HCT116 (cell line): ENCODE measurements at regions not wholly inside any gene's neighbourhood (a gene's known extent, or its start where the extent isn't known, plus 50 kb on each side); places are given as distances from the start of the nearest gene placed in this dataset.

Source experiments
- ATF3 ChIP-seq: IDR thresholded peaks from 2 replicates; pipeline ENCODE4 v1.6.1; 2012
- EZH2 ChIP-seq: fragments of 200-600 bp; sonication (generic); IDR thresholded peaks from 2 replicates; pipeline ENCODE4 v1.6.1; 2017; ENCODE audit warnings: antibody characterized with exemption, mixed run types
- POLR2AphosphoS5 ChIP-seq: IDR thresholded peaks from 2 replicates; pipeline ENCODE4 v1.6.1; 2011; ENCODE audit warnings: mild to moderate bottlenecking, low read depth, low read length, moderate library complexity
- RAD21 ChIP-seq: IDR thresholded peaks from 2 replicates; pipeline ENCODE4 v1.6.1; 2012; ENCODE audit warnings: low read depth, mild to moderate bottlenecking

DNA sequence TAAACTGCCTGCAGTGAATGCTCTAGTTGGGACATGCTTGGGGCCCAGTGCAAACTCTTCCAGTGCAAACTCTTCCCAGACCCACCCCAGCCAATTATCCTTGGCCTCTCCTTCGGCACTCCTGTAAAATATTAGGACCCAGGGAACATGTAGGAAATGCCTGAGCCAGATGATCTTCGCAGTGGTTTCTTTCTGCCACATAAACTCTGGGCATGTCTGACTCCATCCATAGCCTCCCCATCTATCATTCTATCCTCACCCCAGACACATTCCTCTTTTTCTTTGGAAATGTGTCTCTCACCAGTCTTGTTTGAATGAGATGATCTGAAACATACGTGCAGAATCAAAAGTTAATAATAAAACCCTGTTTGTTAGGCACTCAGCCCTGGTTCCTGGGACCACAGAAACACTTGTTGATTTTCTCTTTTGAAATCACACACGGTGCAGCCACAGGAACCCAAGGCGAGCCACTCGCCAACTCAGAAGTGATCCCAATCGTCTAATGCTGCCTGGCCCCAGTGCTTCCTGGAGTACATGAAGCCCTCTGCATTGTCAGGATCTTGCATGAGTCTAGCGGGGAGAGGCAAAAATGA, 108.9 kb upstream of the CST7 start:
- no peak for TF ChIP-seq RAD21
- TF ChIP-seq ATF3, result no peak
- no peak for TF ChIP-seq EZH2
- no peak for TF ChIP-seq POLR2AphosphoS5
